Hepatocyte (in vitro differentiated cells): ENCODE measurements at regions not wholly inside any gene's neighbourhood (a gene's known extent, or its start where the extent isn't known, plus 50 kb on each side); places are given as distances from the start of the nearest gene placed in this dataset.
"Not testable (repeated sequence)": the region's sequence is repeated elsewhere in the genome, so short reads cannot be mapped to it uniquely, and the experiment has no call there.

Experiments used
- CTCF ChIP-seq: fragments of 200-600 bp; sonication (generic); IDR thresholded peaks from 2 replicates; pipeline ENCODE4 v1.5.1; 2016; ENCODE audit warnings: antibody characterized with exemption, mild to moderate bottlenecking; ENCODE audit not compliant: poor library complexity
- EZH2 ChIP-seq: fragments of 200-600 bp; sonication (generic); IDR thresholded peaks from 2 replicates; pipeline ENCODE4 v1.6.1; 2016; ENCODE audit warnings: antibody characterized with exemption, mild to moderate bottlenecking, borderline replicate concordance
- EZH2phosphoT487 ChIP-seq: fragments of 200-600 bp; sonication (generic); IDR thresholded peaks from one replicate; pipeline ENCODE4 v1.6.1; 2018; ENCODE audit warnings: antibody characterized with exemption, mild to moderate bottlenecking, low read depth, moderate library complexity; ENCODE audit not compliant: unreplicated experiment, severe bottlenecking

GRCh38 chr9:41019858-41020562 is 108.5 kb downstream of the FOXD4L6 start:
- TF ChIP-seq CTCF, EZH2, EZH2phosphoT487: not testable (repeated sequence)
